Nephron progenitor cell (in vitro differentiated cells): ENCODE measurements at regions not wholly inside any gene's neighbourhood (a gene's known extent, or its start where the extent isn't known, plus 50 kb on each side); places are given as distances from the start of the nearest gene placed in this dataset.

Source experiments
- DNase-seq: peaks from one replicate; pipeline ENCODE4 v3.0.0; 2021
- H3K27ac Mint-ChIP-seq: 2 replicates; pipeline ENCODE4 v1.8.0; 2021; ENCODE audit warnings: mild to moderate bottlenecking, moderate library complexity, mixed read lengths
- H3K27me3 Mint-ChIP-seq: 2 replicates; pipeline ENCODE4 v1.8.0; 2021; ENCODE audit warnings: mild to moderate bottlenecking, low read depth, mixed read lengths; ENCODE audit not compliant: poor library complexity
- H3K36me3 Mint-ChIP-seq: 2 replicates; pipeline ENCODE4 v1.8.0; 2021; ENCODE audit warnings: low read depth, mixed read lengths
- H3K4me1 Mint-ChIP-seq: 2 replicates; pipeline ENCODE4 v1.8.0; 2021; ENCODE audit warnings: mixed read lengths
- H3K4me3 Mint-ChIP-seq: 2 replicates; pipeline ENCODE4 v1.8.0; 2021; ENCODE audit warnings: mild to moderate bottlenecking, moderate library complexity, mixed read lengths
- H3K9me3 Mint-ChIP-seq: 2 replicates; pipeline ENCODE4 v1.8.0; 2021; ENCODE audit warnings: mild to moderate bottlenecking, moderate library complexity, mixed read lengths
- TF ChIP-seq, protein P1 (sequence below): fragments of 200-600 bp; sonication (generic); IDR thresholded peaks from 2 replicates; pipeline ENCODE4 v1.5.0; 2021; ENCODE audit warnings: antibody characterized with exemption

- H3K4me3 Mint-ChIP-seq: no peak overlapping the region
- H3K36me3 Mint-ChIP-seq: peaks cover 9% of the 10 kb centered on the region
- TF ChIP-seq, protein P1, sequence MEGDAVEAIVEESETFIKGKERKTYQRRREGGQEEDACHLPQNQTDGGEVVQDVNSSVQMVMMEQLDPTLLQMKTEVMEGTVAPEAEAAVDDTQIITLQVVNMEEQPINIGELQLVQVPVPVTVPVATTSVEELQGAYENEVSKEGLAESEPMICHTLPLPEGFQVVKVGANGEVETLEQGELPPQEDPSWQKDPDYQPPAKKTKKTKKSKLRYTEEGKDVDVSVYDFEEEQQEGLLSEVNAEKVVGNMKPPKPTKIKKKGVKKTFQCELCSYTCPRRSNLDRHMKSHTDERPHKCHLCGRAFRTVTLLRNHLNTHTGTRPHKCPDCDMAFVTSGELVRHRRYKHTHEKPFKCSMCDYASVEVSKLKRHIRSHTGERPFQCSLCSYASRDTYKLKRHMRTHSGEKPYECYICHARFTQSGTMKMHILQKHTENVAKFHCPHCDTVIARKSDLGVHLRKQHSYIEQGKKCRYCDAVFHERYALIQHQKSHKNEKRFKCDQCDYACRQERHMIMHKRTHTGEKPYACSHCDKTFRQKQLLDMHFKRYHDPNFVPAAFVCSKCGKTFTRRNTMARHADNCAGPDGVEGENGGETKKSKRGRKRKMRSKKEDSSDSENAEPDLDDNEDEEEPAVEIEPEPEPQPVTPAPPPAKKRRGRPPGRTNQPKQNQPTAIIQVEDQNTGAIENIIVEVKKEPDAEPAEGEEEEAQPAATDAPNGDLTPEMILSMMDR: no peak
- no peaks in the 10 kb centered on the region for H3K27me3 Mint-ChIP-seq
- peaks cover 22% of the 10 kb centered on the region for H3K9me3 Mint-ChIP-seq
- peak overlapping the region; percentile 80 for H3K27ac Mint-ChIP-seq
- no peak for DNase-seq
- peaks cover 38% of the 10 kb centered on the region for H3K4me1 Mint-ChIP-seq
Measured at GRCh38 chr4:124030147-124030546, 633.6 kb downstream of the SPRY1 start.

DNA sequence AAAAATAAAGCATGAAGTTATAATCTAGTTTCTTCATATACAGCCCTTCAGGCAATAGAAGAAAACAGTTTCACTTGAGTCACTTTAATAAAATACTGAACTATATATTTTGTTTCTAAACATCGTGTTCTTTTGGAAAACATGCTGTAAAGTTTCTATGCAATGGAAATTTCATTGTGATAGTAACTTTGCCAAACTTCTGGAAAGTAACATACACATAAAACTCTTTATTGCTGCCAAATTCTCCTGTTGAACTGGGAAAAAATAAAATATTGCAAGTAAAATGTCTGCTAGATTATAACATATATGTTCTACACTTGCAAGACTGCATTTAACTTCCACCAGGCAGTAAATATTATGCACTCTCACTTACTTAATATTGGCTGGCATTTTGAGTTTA lies 635.4 kb downstream of the SPRY1 start:
- DNase-seq: no peak
- Mint-ChIP-seq H3K4me1 (peaks cover 32% of the 10 kb centered on the region), H3K9me3 (peaks cover 15% of the 10 kb centered on the region), H3K27me3 (no peaks in the 10 kb centered on the region), H3K27ac (peak overlapping the region; percentile 11), H3K36me3 (no peaks in the 10 kb centered on the region), H3K4me3 (no peak overlapping the region)
- TF ChIP-seq, protein P1: no peak

DNA sequence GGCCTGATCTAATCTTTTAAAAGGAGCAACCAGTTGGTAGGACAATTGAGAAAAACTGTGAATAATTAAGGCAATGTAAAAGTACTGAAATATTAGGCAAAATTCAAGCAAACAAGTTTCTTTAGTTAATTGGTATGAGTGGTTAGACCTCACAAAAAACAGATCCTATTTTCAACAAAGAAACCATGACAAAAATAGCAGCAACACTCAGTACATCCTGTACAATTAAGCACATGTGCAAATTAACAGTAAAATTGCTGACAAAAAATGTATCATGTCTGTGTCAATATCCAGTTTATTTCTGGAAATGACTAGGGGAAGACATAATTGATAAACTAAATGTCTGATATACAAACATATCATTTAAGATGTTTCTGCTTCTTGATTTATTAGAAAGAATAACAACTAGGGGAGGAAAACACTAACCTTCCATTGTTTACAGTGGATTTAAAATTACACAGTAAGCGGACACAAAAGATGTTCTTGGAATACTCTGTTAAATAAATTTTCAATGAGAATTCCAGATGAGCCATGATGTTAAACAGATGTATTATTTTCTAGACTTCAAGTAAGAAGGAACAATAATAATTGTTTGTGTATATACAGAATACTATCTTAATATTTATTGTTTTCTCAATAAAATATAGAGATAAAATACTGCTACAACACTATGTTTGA lies 638.9 kb downstream of the SPRY1 start:
- DNase-seq: no peak
- H3K36me3 Mint-ChIP-seq: peaks cover 4% of the 10 kb centered on the region
- TF ChIP-seq, protein P1: no peak
- H3K9me3 Mint-ChIP-seq: peaks cover 4% of the 10 kb centered on the region
- H3K4me1 Mint-ChIP-seq: peaks cover 26% of the 10 kb centered on the region
- no peaks in the 10 kb centered on the region for H3K27me3 Mint-ChIP-seq
- no peak overlapping the region for H3K4me3 Mint-ChIP-seq
- no peak overlapping the region for H3K27ac Mint-ChIP-seq

DNA sequence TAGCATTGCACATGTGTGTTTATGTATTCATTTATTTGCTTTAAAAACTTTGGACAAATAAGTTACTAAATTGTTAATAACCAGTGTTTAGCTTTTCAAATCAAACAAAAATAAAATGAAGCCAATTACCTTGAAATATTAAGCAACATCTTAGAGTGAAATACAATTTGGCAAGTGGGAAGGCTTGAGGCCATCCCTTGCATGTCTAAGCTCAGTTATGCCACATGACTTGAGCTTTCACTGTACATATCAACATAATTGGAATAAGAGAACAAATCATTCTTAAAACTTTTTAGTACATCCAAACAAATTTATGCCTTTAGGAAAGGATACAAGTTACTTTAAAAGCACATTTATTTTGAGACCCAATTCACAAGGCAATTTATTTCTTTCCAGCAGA lies 640.6 kb downstream of the SPRY1 start:
- H3K27me3 Mint-ChIP-seq: no peaks in the 10 kb centered on the region
- TF ChIP-seq, protein P1: no peak
- H3K9me3 Mint-ChIP-seq: peaks cover 17% of the 10 kb centered on the region
- no peak overlapping the region for H3K4me3 Mint-ChIP-seq
- H3K36me3 Mint-ChIP-seq: peaks cover 16% of the 10 kb centered on the region
- H3K4me1 Mint-ChIP-seq: peaks cover 8% of the 10 kb centered on the region
- no peak for DNase-seq
- no peak overlapping the region for H3K27ac Mint-ChIP-seq

DNA sequence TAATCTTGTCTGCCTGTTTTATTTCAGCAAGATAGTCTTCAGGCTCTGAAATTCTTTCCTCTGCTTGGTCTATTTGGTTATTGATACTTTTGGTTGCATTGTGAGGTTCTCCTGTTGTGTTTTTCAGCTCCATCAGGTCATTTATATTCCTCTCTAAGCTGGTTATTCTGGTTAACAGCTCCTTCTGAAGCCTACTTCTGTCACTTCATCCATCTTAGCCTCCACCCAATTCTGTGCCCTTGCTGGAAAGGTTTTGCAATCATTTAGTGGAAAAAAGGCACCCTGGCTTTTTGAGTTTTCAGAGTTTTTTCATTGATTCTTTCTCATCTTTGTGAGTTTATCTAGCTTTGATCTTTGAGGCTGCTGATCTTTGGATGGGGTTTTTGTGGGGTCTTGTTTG lies 647.7 kb downstream of the SPRY1 start:
- H3K36me3 Mint-ChIP-seq: peaks cover 40% of the 10 kb centered on the region
- TF ChIP-seq, protein P1: no peak
- no peak for DNase-seq
- peaks cover 4% of the 10 kb centered on the region for H3K4me1 Mint-ChIP-seq
- no peaks in the 10 kb centered on the region for H3K27me3 Mint-ChIP-seq
- H3K4me3 Mint-ChIP-seq: no peak overlapping the region
- peaks cover 48% of the 10 kb centered on the region for H3K9me3 Mint-ChIP-seq
- H3K27ac Mint-ChIP-seq: peak overlapping the region; percentile 93

DNA sequence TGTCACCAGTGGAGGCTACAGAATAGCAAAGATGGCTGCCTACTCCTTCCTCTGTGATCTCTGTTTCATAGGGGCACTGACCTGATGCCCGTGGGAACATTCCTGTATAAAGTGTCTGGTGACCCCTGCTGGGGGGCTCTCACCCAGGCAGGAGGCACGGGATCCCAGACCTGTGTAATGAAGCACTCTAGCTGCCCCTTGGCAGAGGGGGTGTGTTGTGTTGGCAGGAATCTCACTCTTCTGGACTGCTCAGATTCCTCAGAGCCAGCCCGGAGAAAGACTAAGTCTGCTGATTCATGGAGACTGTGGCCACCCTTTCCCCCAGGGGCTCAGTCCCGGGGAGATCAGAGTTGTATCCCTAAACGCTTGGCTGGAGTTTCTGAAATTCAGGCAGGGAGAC lies 648.3 kb downstream of the SPRY1 start:
- peaks cover 45% of the 10 kb centered on the region for H3K9me3 Mint-ChIP-seq
- H3K27ac Mint-ChIP-seq: peak overlapping the region; percentile 93
- H3K36me3 Mint-ChIP-seq: peaks cover 37% of the 10 kb centered on the region
- TF ChIP-seq, protein P1: no peak
- DNase-seq: no peak
- H3K4me1 Mint-ChIP-seq: peaks cover 4% of the 10 kb centered on the region
- H3K27me3 Mint-ChIP-seq: no peaks in the 10 kb centered on the region
- no peak overlapping the region for H3K4me3 Mint-ChIP-seq
